Neural progenitor cell (in vitro differentiated cells): ENCODE measurements at regions not wholly inside any gene's neighbourhood (a gene's known extent, or its start where the extent isn't known, plus 50 kb on each side); places are given as distances from the start of the nearest gene placed in this dataset.
"Not testable (repeated sequence)": the region's sequence is repeated elsewhere in the genome, so short reads cannot be mapped to it uniquely, and the experiment has no call there.

Experiments
- DNase-seq: peaks from one replicate; pipeline ENCODE4 v3.0.0-alpha.2; 2016; ENCODE audit warnings: low spot score
- H2AFZ ChIP-seq: fragments of 200-600 bp; sonication (generic); replicated peaks from 2 replicates; pipeline ENCODE4 v1.6.1; 2016; ENCODE audit warnings: antibody characterized with exemption
- H3F3A ChIP-seq: fragments of 200-600 bp; sonication (generic); 2 replicates; pipeline ENCODE4 v1.6.1; 2016; ENCODE audit warnings: antibody characterized with exemption, low read depth
- H3K27ac ChIP-seq: fragments of 200-600 bp; sonication (generic); 2 replicates; pipeline ENCODE4 v1.5.1; 2016; ENCODE audit warnings: mild to moderate bottlenecking
- H3K27me3 ChIP-seq: fragments of 200-600 bp; sonication (generic); 2 replicates; pipeline ENCODE4 v1.6.1; 2016; ENCODE audit warnings: mild to moderate bottlenecking, moderate library complexity
- H3K36me3 ChIP-seq: fragments of 200-600 bp; sonication (generic); 2 replicates; pipeline ENCODE4 v1.5.1; 2016
- H3K4me1 ChIP-seq: fragments of 200-600 bp; sonication (generic); 2 replicates; pipeline ENCODE4 v1.6.1; 2016; ENCODE audit warnings: mixed run types
- H3K4me2 ChIP-seq: fragments of 200-600 bp; sonication (generic); 2 replicates; pipeline ENCODE4 v1.6.1; 2016
- H3K4me3 ChIP-seq: fragments of 200-600 bp; sonication (generic); 2 replicates; pipeline ENCODE4 v1.5.1; 2016
- H3K79me2 ChIP-seq: fragments of 200-600 bp; sonication (generic); 2 replicates; pipeline ENCODE4 v1.6.1; 2016; ENCODE audit warnings: low read depth
- H3K9ac ChIP-seq: fragments of 200-600 bp; sonication (generic); 2 replicates; pipeline ENCODE4 v1.6.1; 2016
- H3K9me3 ChIP-seq: fragments of 200-600 bp; sonication (generic); 2 replicates; pipeline ENCODE4 v1.5.1; 2016; ENCODE audit warnings: low read depth
- H4K20me1 ChIP-seq: fragments of 200-600 bp; sonication (generic); 2 replicates; pipeline ENCODE4 v1.6.1; 2016; ENCODE audit warnings: low read depth
- H3K27ac Mint-ChIP-seq: 3 replicates; pipeline ENCODE4 v1.8.0; 2021; ENCODE audit warnings: mixed read lengths
- H3K27me3 Mint-ChIP-seq: 2 replicates; pipeline ENCODE4 v1.8.0; 2022; ENCODE audit warnings: low read depth, mild to moderate bottlenecking, inconsistent platforms, moderate library complexity, mixed read lengths; ENCODE audit not compliant: insufficient read depth
- H3K36me3 Mint-ChIP-seq: 3 replicates; pipeline ENCODE4 v1.8.0; 2021; ENCODE audit warnings: mixed read lengths
- H3K4me1 Mint-ChIP-seq: 3 replicates; pipeline ENCODE4 v1.8.0; 2021; ENCODE audit warnings: mixed read lengths
- H3K4me3 Mint-ChIP-seq: 3 replicates; pipeline ENCODE4 v1.8.0; 2021; ENCODE audit warnings: mild to moderate bottlenecking, moderate library complexity, mixed read lengths
- H3K9me3 Mint-ChIP-seq: 3 replicates; pipeline ENCODE4 v1.8.0; 2020; ENCODE audit warnings: mixed read lengths
- CTCF ChIP-seq: fragments of 200-600 bp; sonication (generic); IDR thresholded peaks from 2 replicates; pipeline ENCODE4 v1.5.1; 2017; ENCODE audit warnings: antibody characterized with exemption, mild to moderate bottlenecking
- EZH2 ChIP-seq: fragments of 200-600 bp; sonication (generic); IDR thresholded peaks from 2 replicates; pipeline ENCODE4 v1.6.1; 2017; ENCODE audit warnings: antibody characterized with exemption, mild to moderate bottlenecking, moderate library complexity
- EZH2phosphoT487 ChIP-seq: fragments of 200-600 bp; sonication (generic); IDR thresholded peaks from 2 replicates; pipeline ENCODE4 v1.6.1; 2017; ENCODE audit warnings: antibody characterized with exemption

- Mint-ChIP-seq H3K36me3 (no peaks in the 10 kb centered on the region), H3K9me3 (peaks cover 2% of the 10 kb centered on the region), H3K4me3 (no peak overlapping the region), H3K4me1 (peaks cover 37% of the 10 kb centered on the region), H3K27ac (no peak overlapping the region), H3K27me3 (peaks cover 14% of the 10 kb centered on the region)
- no peaks in the 10 kb centered on the region for H3K36me3 ChIP-seq
- H3K4me2 ChIP-seq: no peak overlapping the region
- H3K27ac ChIP-seq: no peak overlapping the region
- no peak for DNase-seq
- H3K4me1 ChIP-seq: peaks cover 16% of the 10 kb centered on the region
- H3K9ac ChIP-seq: no peak overlapping the region
- no peaks in the 10 kb centered on the region for H3K27me3 ChIP-seq
- H3F3A ChIP-seq: peaks cover 13% of the 10 kb centered on the region
- no peak overlapping the region for H3K4me3 ChIP-seq
- TF ChIP-seq CTCF (no peak), EZH2 (no peak), EZH2phosphoT487 (no peak)
- H3K79me2 ChIP-seq: no peaks in the 10 kb centered on the region
- no peak overlapping the region for H2AFZ ChIP-seq
- no peaks in the 10 kb centered on the region for H4K20me1 ChIP-seq
- H3K9me3 ChIP-seq: no peaks in the 10 kb centered on the region
Observed at GRCh38 chr19:28296506-28296905, 916.4 kb downstream of the UQCRFS1 start.

- Mint-ChIP-seq H3K4me1 (peaks cover 46% of the 10 kb centered on the region), H3K27me3 (peaks cover 13% of the 10 kb centered on the region)
- peaks cover 29% of the 10 kb centered on the region for H3K4me1 ChIP-seq
- H3K9me3 Mint-ChIP-seq, H3K27ac ChIP-seq, H3K9ac ChIP-seq, H3K4me3 Mint-ChIP-seq, H3K4me2 ChIP-seq, H3K27me3 ChIP-seq, H3K36me3 ChIP-seq, H3K27ac Mint-ChIP-seq, H3K79me2 ChIP-seq, H3K4me3 ChIP-seq, H3K9me3 ChIP-seq, H4K20me1 ChIP-seq, H2AFZ ChIP-seq, DNase-seq, H3K36me3 Mint-ChIP-seq: not testable (repeated sequence)
- peaks cover 18% of the 10 kb centered on the region for H3F3A ChIP-seq
Observed at GRCh38 chr19:28294975-28295374, 918.0 kb downstream of the UQCRFS1 start.

- peak overlapping the region; percentile 69 for H2AFZ ChIP-seq
- no peaks in the 10 kb centered on the region for H3K9me3 ChIP-seq
- H3K9ac ChIP-seq: no peak overlapping the region
- Mint-ChIP-seq H3K9me3 (peaks cover 2% of the 10 kb centered on the region), H3K4me1 (peaks cover 51% of the 10 kb centered on the region), H3K36me3 (no peaks in the 10 kb centered on the region), H3K27me3 (peaks cover 13% of the 10 kb centered on the region), H3K4me3 (no peak overlapping the region), H3K27ac (no peak overlapping the region)
- no peak for TF ChIP-seq EZH2
- TF ChIP-seq EZH2phosphoT487: no peak
- TF ChIP-seq CTCF: no peak
- H4K20me1 ChIP-seq: no peaks in the 10 kb centered on the region
- H3K79me2 ChIP-seq: no peaks in the 10 kb centered on the region
- no peak for DNase-seq
- H3K36me3 ChIP-seq: no peaks in the 10 kb centered on the region
- H3K27me3 ChIP-seq: no peaks in the 10 kb centered on the region
- no peak overlapping the region for H3K27ac ChIP-seq
- H3K4me3 ChIP-seq: no peak overlapping the region
- H3K4me1 ChIP-seq: peaks cover 35% of the 10 kb centered on the region
- H3K4me2 ChIP-seq: no peak overlapping the region
- peaks cover 18% of the 10 kb centered on the region for H3F3A ChIP-seq
Observed at GRCh38 chr19:28294395-28294794, 918.6 kb downstream of the UQCRFS1 start.

GRCh38 chr19:28293685-28294084, 919.3 kb downstream of the UQCRFS1 start:
- H3F3A ChIP-seq: peaks cover 23% of the 10 kb centered on the region
- DNase-seq: no peak
- H3K27me3 ChIP-seq: no peaks in the 10 kb centered on the region
- no peak overlapping the region for H3K4me2 ChIP-seq
- H3K9ac ChIP-seq: no peak overlapping the region
- H3K27ac ChIP-seq: no peak overlapping the region
- Mint-ChIP-seq H3K9me3 (peaks cover 2% of the 10 kb centered on the region), H3K27ac (no peak overlapping the region), H3K4me1 (peaks cover 57% of the 10 kb centered on the region), H3K27me3 (peaks cover 11% of the 10 kb centered on the region), H3K4me3 (no peak overlapping the region), H3K36me3 (no peaks in the 10 kb centered on the region)
- H2AFZ ChIP-seq: peak overlapping the region; percentile 96
- H3K4me1 ChIP-seq: peaks cover 42% of the 10 kb centered on the region
- H3K4me3 ChIP-seq: no peak overlapping the region
- H3K9me3 ChIP-seq: no peaks in the 10 kb centered on the region
- no peaks in the 10 kb centered on the region for H3K36me3 ChIP-seq
- H4K20me1 ChIP-seq: no peaks in the 10 kb centered on the region
- H3K79me2 ChIP-seq: no peaks in the 10 kb centered on the region
- TF ChIP-seq EZH2 (no peak), CTCF (no peak), EZH2phosphoT487 (no peak)
